Uterus (tissue), 2 donors: ENCODE measurements at regions not wholly inside any gene's neighbourhood (a gene's known extent, or its start where the extent isn't known, plus 50 kb on each side); places are given as distances from the start of the nearest gene placed in this dataset.

Experiments used
- CTCF ChIP-seq, 4 experiments: fragments of 200-600 bp in 2 of 4; fragments of 450-650 bp in 2 of 4; sonication (generic) in 2 of 4; IDR thresholded peaks; one replicate each; pipeline ENCODE4 v1.5.1; 2016 to 2019; ENCODE audit warnings: antibody characterized with exemption in 4 of 4, mild to moderate bottlenecking in 2 of 4, moderate library complexity in 1 of 4
- POLR2A ChIP-seq, 2 donors: fragments of 450-650 bp; IDR thresholded peaks; one replicate each; pipeline ENCODE4 v1.6.1; 2016; ENCODE audit warnings: antibody characterized with exemption in 2 of 2, mild to moderate bottlenecking in 1 of 2, moderate library complexity in 1 of 2

- no peak for TF ChIP-seq CTCF (IDR thresholded peaks at IDR 0.05)
- TF ChIP-seq POLR2A (IDR thresholded peaks at IDR 0.05), result no peak
Measured at GRCh38 chr6:106906232-106906631, 68.3 kb downstream of the CD24 start.
